GM18861 (cell line): ENCODE measurements at regions not wholly inside any gene's neighbourhood (a gene's known extent, or its start where the extent isn't known, plus 50 kb on each side); places are given as distances from the start of the nearest gene placed in this dataset.

Experiments used
- ATAC-seq: cut with Tn5 transposase; IDR thresholded peaks from one replicate; pipeline ENCODE4 v1.9.1; 2021; ENCODE audit not compliant: unreplicated experiment

GRCh38 chr4:3364634-3365314, 72.0 kb downstream of the RGS12 start:
- ATAC-seq: no peak

GRCh38 chr4:3365326-3365725, 72.5 kb downstream of the RGS12 start:
- no peak for ATAC-seq

DNA sequence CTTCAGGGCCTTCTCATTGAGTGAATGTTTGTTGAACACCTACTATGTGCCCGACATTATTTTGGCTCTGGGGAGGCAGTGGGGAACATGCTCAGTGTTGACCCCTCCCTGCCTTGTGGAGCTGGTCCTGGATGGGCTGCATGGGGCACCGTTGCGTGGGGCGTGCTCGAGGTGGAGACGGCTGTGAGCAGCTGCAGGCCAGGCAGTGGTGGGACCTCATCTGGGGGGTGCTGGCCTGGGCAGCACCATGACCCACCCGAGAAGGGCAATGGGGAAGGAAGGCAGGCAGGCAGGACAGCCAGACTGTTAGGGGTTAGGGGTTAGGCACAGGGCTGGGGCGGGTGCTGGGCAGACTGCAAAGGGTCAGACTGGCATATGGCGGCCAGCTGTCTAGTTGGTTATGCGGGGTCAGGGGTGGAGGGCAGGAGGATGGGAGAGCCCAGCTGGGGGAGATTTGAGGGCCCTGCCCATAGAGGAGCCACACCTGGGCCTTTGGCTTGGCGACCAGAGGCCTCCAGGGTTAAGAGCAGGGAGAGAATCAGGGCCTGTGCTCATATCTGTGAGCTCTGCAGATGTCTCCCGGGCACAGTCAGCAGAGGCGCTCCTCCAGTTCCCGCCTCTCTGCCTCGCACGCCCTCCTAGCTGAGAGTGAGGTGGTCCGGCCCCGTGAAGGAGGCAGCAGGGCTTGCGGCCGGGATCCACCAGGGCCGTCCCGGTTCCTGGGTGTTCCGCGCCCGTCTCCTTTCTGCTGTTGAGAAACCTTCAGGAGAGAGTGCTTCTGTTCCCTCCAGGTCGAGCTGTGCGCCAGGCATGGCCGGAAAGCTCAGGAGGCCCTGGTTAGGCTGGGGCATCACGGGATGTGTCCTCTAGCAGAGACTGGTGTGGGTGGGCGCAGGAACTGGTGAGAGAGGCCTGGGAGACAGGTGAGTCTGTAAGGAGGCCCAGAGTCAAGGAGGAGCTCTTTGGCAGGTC, 73.3 kb downstream of the RGS12 start:
- no peak for ATAC-seq

DNA sequence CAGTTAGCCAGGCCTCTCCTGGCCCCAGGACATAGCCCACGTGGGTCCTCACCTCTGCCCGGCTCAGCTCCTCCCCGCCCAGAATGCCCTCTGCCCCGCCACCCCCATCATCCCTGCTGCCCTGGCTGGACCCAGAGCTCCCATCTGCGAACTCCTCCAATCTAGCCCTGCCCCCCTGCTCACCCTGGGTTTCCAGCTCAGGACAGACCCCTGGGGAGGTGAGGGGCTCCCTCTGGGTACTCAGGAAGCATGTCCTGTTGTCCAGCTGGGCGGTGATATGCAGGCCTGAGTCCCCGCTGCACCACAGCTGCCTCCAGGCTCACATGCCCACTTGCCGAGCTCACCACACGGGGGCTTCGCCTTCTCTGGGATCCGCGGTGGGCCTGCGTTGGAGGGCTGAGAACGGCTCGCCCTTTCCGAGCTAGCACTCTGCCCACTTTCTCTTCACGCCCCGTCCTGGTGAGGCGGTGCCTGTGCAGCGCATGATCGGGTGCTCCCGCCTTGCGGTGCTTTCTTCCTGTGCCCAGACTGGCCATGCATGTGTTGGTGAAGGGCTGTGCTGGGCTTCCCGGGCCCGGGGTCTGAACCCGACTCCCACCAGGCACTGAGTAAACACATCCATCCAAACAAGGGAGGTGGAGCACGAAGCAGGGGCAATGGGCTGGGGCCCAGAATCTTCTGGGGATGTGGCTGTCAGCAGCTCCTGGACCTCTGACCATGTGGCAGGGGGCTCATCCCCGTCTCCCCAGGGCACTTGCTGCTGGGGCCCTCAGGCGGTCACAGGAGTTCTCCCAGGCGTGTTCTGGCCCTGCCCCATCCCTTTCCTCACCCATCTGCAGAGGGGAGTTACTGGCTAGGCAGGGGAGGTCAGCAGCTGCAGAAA, 74.3 kb downstream of the RGS12 start:
- no peak for ATAC-seq

- no peak for ATAC-seq
Observed at GRCh38 chr4:3367866-3368265, 73.9 kb upstream of the HGFAC start.

DNA sequence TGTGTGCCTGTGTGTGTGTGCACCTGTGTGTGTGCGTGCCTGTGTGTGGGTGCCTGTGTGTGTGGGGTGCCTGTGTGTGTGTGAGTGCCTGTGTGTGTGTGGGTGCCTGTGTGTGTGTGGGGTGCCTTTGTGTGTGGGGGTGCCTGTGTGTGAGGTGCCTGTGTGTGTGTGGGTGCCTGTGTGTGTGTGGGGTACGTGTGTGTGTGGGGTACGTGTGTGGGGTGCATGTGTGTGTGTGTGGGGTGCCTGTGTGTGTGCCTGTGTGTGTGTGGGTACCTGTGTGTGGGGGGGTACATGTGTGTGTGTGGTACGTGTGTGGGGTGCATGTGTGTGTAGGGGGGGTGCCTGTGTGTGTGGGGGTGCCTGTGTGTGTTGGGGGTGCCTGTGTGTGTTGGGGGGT, 73.4 kb upstream of the HGFAC start:
- ATAC-seq: no peak

DNA sequence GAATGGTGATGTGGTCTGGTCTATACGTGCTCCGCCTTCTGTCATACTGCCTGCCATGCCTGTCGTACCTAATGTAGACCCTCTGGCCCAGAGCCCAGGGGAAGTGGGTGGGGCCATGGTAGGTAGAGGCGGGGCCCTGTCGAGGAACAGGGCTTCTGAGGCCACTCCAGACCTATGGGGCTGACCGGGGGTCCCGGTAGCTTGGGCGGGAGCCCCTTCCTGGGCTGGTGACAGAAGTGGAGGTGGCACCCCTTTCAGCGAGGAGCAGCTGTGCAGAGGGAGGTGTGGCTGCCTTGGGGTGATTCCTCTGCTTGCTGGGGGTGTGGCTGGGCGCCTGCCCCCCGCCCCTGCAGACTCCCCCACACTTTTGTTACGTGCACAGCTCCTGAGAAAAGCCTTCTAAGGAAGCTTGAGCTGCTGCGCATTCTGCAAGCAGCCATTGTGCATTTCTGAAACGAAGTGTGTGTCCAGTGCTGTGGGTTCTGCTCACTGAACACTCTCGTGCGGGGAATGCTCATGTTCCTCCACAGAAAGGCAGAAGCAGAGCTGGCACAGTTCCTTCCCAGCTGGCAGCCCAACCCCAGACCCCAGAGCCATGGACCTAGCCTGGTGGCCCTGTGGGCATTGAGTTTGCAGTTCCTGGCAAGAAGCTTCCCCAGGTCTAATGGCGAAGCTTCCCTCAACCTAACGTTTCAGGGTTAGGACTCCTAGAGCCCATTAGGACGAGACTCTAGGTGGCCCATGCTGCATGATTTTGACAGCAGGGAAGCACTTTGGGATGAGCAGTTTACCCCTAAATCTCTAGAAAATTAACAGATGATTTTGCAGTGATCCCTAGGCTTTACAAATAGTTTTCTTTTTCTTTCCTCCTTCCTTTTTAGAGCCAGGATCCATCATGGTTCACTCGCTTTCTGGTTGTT, 72.7 kb upstream of the HGFAC start:
- ATAC-seq: no peak

GRCh38 chr4:3369781-3370674, 71.7 kb upstream of the HGFAC start:
- no peak for ATAC-seq

DNA sequence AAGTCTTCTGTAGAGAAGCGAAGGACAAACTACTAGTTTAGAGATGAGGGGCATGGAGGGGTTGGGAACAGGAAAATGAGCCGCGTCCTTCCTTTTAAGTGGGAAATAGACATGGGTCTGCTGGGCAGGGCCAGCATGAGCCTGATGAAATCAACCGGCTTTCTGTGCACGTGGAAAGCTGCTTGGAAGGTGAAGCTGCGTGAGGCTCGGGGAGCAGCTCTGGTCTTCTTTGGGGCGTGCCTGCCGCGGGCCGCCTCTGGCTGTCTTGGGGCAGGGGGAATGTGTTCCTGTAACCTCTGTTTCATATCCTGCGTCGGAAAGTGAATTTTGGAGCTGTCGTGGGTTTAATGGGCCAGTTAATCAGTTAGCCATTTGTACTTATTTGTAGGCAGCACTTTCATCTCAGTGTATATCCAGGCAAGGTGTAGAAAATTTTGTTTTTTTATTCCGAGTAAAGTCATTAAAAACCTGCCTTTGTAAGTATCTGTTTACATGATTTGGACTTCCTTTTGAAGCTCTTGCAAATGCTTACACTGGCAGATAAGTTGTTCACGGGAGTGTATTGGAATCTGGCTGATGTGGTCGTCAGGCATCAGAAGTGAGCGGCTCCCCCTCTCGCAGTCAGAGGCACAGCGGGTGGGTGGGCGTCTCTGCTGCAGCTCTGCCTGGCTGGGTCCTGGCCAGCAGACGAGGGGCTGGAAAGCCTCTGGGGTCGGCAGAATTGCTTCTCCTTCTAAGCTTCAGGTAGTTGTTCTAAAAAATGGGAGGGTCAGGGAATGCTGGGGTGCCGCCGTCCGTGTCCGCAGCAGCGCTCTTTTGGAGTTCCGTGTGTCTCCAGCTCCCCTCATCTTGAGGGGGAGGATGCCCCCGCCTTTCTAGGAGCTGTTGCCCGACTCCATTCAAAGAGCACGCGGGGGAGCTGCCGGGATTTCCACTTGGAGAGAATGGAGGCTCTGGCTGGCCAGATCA, 70.5 kb upstream of the HGFAC start:
- ATAC-seq: no peak

DNA sequence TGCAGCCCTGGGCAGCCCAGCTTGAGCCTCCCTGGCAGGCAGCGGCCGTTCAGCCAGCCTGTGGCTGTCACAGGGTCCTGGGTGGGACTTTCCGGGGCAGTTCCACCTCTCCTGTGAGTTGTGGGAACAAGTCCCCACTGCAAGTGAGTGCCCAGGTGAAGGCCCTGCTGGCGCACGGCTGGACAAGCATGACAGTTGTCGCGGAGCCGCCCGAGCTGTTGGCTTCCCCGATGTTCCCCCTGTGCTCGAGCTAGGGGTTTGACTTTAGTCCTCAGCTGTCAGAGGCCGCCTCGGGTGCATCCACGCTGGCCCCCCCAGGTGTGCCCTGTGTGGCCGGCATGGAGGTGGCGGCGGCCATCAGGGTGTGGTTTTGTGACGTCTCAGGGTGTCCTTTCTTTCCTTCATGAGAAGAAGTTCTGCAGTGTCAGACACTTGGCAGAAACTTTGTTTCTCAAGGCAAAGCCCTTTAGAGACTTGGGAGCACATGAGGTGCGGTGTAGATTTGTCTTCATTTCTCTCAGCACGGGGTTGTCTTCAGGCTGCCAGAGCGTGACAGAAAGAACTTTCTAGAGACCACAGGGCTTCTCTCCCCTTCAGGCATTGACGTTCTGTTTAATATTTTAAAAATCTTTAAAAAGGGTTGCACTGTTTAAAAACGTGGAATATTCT, 69.4 kb upstream of the HGFAC start:
- ATAC-seq: no peak

DNA sequence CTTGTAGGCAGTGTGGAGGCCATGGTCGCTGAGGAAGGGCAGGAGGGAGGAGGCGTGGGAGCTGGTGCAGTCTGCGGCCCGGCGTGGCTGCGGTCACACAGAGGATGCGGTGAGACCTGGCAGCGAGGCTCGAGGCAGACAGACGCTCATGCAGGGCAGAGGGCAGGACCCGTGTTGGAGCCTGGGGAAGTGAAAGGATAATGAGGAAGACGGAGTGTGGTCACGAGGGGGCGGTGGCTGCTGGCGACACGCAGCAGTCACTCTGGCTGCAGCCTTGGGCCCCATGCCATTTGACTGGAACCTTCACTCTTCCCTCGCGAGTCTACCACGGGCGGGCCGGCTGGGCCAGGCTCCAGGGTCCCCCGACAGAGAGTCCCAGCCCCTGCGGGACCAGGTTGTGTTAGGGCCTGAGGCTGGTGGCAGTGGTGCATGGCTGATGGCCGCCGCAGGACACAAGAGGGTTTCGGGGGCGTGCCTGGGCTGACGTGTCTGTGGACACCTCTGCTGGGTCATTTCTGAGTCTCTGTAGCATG, 68.8 kb upstream of the HGFAC start:
- no peak for ATAC-seq

- ATAC-seq: no peak
Observed at GRCh38 chr4:3373468-3373867, 68.3 kb upstream of the HGFAC start.

DNA sequence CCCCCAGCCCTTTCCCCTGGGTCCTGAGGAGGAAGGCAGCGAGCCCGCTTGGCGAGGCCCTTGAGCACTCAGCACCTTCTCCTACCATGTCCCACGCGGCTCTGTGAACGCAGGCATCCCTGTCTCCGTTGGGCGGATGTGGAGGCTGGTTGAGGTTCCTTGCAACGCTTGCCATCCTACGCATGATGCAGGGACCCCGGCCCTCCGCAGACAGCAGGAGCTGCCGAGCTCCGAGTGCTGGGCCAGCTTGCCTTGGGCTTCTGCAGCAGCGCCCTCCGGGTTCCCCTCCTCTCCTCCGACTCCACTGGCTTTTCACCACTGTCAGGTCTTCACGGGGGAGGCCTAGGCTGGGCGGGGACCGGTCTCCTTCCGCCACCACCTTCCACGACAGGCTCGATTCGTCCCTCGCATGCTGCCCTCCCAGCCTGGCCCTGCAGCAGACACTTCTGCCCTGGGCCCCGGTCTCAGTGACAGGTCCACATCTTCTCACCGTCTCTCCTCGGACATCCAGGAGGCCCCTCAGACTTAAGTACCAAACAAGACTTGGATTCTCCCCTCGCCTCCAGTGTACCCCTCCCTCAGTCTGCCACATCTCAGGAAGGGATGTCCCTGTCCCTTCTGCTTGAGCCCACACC, 67.6 kb upstream of the HGFAC start:
- no peak for ATAC-seq

DNA sequence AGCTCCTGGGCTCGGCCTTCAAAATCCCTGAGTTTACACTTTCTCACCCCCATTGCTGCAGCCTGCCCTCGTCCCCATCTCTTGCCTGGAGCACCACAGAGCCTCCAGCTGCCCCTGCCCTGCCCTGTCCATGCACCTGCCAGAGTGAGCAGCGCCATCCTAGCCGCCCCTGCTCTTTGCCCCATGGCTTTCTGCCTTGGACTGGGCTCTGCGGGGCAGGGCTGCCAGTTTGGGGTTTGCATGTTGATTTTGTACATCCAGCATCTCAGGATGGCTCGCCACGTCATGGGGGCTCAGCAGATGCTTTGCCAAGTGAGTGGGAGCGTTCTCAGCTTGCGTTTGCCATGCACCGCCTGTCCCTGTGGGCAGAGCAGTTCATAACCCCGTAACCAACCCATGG, 67.1 kb upstream of the HGFAC start:
- ATAC-seq: no peak

- no peak for ATAC-seq
Observed at GRCh38 chr4:3375688-3376087, 66.1 kb upstream of the HGFAC start.

DNA sequence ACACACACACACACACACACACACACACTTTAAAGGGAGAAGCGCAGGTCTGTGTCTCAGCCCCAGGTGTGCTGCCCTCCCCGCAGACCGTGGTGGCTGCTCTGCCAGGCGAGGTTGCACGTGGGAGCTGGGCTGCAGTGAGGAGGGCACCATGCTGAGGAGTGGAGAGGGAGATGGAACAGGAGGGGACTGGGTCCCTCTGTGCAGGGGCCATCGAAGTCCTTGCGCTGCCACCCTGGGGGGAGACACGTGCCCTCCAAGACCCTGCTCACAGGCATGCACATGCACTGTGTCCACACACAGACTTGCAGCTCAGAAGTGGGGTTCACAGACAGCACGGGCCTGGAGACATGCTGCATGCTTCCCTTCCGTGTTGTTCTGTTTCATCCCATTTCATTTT, 65.5 kb upstream of the HGFAC start:
- ATAC-seq: no peak

DNA sequence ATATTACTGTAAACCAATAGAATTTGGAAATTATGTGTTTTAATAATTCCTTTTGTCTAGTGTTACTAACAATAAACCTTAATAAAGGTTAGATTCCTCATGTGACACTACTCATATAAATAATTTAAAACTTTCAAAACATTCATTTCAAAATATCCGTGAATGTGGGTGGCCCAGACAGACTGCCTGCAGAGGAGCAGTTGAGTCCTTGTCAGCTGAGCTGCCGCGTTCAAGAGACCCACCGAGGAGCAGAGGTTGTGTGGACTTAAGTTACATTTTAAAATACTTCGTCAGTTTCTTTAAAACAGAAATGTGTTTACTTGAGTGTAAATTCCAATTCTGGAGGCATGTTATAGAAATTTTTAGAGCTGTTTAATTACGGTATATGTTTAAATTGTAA, 64.2 kb upstream of the HGFAC start:
- ATAC-seq: no peak
